Psoas muscle (tissue), 7 donors: ENCODE measurements at regions not wholly inside any gene's neighbourhood (a gene's known extent, or its start where the extent isn't known, plus 50 kb on each side); places are given as distances from the start of the nearest gene placed in this dataset.
"Not testable (repeated sequence)": the region's sequence is repeated elsewhere in the genome, so short reads cannot be mapped to it uniquely, and the experiment has no call there.

Experiments used
- ATAC-seq, 4 donors: fragments of 200-7000 bp; cut with Tn5 transposase; one replicate each; pipeline ENCODE4 v1.9.1; 2020; ENCODE audit warnings: moderate library complexity in 3 of 4, mild to moderate bottlenecking in 2 of 4
- DNase-seq, 2 donors: peaks; one replicate each; pipeline ENCODE4 v3.0.0-alpha.2; 2020
- H3K27ac ChIP-seq: fragments of 200-600 bp; one replicate; pipeline ENCODE4 v1.8.0; 2022
- H3K27me3 ChIP-seq, 3 donors: fragments of 200-600 bp in 1 of 3; one replicate each; pipeline versions ENCODE4 v1.6.1 to v1.8.0; 2013 to 2022; ENCODE audit warnings: low read length in 2 of 3, mild to moderate bottlenecking in 2 of 3, moderate library complexity in 1 of 3; ENCODE audit not compliant: insufficient read depth in 3 of 3
- H3K36me3 ChIP-seq, 2 donors: fragments of 200-600 bp in 1 of 2; one replicate each; pipeline versions ENCODE4 v1.6.1 to v1.8.0; 2013 to 2022; ENCODE audit warnings: low read depth in 1 of 2, mild to moderate bottlenecking in 1 of 2, moderate library complexity in 1 of 2; ENCODE audit not compliant: insufficient read depth in 1 of 2
- H3K4me1 ChIP-seq: fragments of 200-600 bp; one replicate; pipeline ENCODE4 v1.8.0; 2022
- H3K4me3 ChIP-seq: fragments of 200-600 bp; one replicate; pipeline ENCODE4 v1.8.0; 2022; ENCODE audit warnings: mild to moderate bottlenecking
- H3K9me3 ChIP-seq: fragments of 200-600 bp; one replicate; pipeline ENCODE4 v1.8.0; 2022
- CTCF ChIP-seq: fragments of 200-600 bp; IDR thresholded peaks from one replicate; pipeline ENCODE4 v1.8.0; 2022; ENCODE audit warnings: antibody characterized with exemption
- WGBS, 3 donors: extraction: QIAGEN DNeasy Blood & Tissue Kit; methylation state at CpG; one replicate each; pipeline versions ENCODE4 v1.1.6 to v1.1.7; 2013; 5-methylcytosine and 5-hydroxymethylcytosine counted together
- intact Hi-C, 2 donors: fragments of 100-400 bp; cut with DNase I; formaldehyde crosslinking; loops; one replicate each; pipeline versions ENCODE4 v1.11.0 to v1.14.2; 2022
- donor health status: healthy with polysubstance abuse.
- donor health status: DM: no; HTN: no; CAD: no; lungs with moderate emphysema.
- donor health status: Bipolar disorder and iron deficiency.
- donor health status: healthy.
- donor health status: DM: yes; HTN: yes; CAD: no.
- donor health status: DM: no; HTN: no; CAD: no.
- donor health status: DM: yes; HTN: yes; CAD: no.

- H3K27me3 ChIP-seq: no peaks in the 10 kb centered on the region
- ATAC-seq: no peak
- no peak for TF ChIP-seq CTCF
- intact Hi-C loops: no loop called here
- DNase-seq: no peak
- peaks cover 3% of the 10 kb centered on the region for H3K9me3 ChIP-seq
- H3K27ac ChIP-seq: no peak overlapping the region
- H3K4me1 ChIP-seq: no peaks in the 10 kb centered on the region
- 81 to 85% (median 84%) methylated on average over 6 of the region's 6 CpGs for WGBS, 3 donors
- no peaks in the 10 kb centered on the region for H3K36me3 ChIP-seq
- H3K4me3 ChIP-seq: no peak overlapping the region
These were observed 444.0 kb upstream of the PTGER4 start for GRCh38 chr5:40235471-40236400.

- Histone ChIP-seq H3K36me3 (no peaks in the 10 kb centered on the region), H3K27me3 (no peaks in the 10 kb centered on the region), H3K9me3 (no peaks in the 10 kb centered on the region), H3K27ac (no peak overlapping the region), H3K4me3 (no peak overlapping the region), H3K4me1 (no peaks in the 10 kb centered on the region)
- DNase-seq: no peak
- no peak for TF ChIP-seq CTCF
- ATAC-seq: no peak
- intact Hi-C loops: no loop called here
These were observed 446.4 kb upstream of the PTGER4 start for GRCh38 chr5:40233268-40233667.

- TF ChIP-seq CTCF: no peak
- WGBS, 3 donors: 78 to 89% (median 84%) methylated on average over 2 of the region's 2 CpGs
These were observed 451.8 kb upstream of the PTGER4 start for GRCh38 chr5:40227931-40228330.

DNA sequence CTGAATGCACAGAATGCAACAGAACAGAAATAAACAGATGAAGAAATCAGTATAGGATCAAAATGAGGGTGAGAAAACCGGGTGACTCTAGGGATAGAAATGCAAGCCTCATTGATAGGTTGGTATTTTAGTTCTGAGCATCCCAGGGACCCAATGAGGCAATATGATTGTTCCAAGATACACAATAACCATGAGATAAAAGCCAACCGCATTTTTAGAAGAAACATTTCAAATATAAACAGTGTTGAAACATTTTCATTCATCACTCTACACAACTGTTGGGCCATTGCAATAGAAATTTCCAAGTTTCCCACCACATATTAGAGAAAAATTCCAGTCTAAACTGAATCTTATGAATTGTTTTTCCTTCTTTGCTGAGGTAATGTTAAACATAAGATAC, 452.3 kb upstream of the PTGER4 start:
- H3K27me3 ChIP-seq: no peaks in the 10 kb centered on the region
- no peak overlapping the region for H3K4me3 ChIP-seq
- TF ChIP-seq CTCF: no peak
- H3K27ac ChIP-seq: no peak overlapping the region
- ATAC-seq (no peak), DNase-seq (no peak)
- no peaks in the 10 kb centered on the region for H3K36me3 ChIP-seq
- intact Hi-C loops: no loop called here
- no peaks in the 10 kb centered on the region for H3K9me3 ChIP-seq
- H3K4me1 ChIP-seq: no peaks in the 10 kb centered on the region
- 43 to 53% (median 51%) methylated on average over 2 of the region's 2 CpGs for WGBS, 3 donors

More at GRCh38 chr5:40227931-40228330, 451.8 kb upstream of the PTGER4 start:
- Histone ChIP-seq H3K4me3 (no peak overlapping the region), H3K27me3 (no peaks in the 10 kb centered on the region), H3K27ac (no peak overlapping the region), H3K4me1 (no peaks in the 10 kb centered on the region), H3K36me3 (no peaks in the 10 kb centered on the region), H3K9me3 (no peaks in the 10 kb centered on the region)
- DNase-seq (no peak), ATAC-seq (no peak)
- intact Hi-C loops: no loop called here

- ATAC-seq: no peak
- Histone ChIP-seq H3K9me3 (no peaks in the 10 kb centered on the region), H3K4me3 (no peak overlapping the region), H3K27ac (no peak overlapping the region), H3K27me3 (no peaks in the 10 kb centered on the region), H3K4me1 (no peaks in the 10 kb centered on the region), H3K36me3 (no peaks in the 10 kb centered on the region)
- WGBS, 3 donors: 22 to 41% (median 23%) methylated on average over 2 of the region's 2 CpGs
- no peak for DNase-seq
- intact Hi-C loops: no loop called here
- no peak for TF ChIP-seq CTCF
These were observed 452.8 kb upstream of the PTGER4 start for GRCh38 chr5:40226906-40227305.

- H3K9me3 ChIP-seq, H3K27me3 ChIP-seq, H3K4me1 ChIP-seq, ATAC-seq, intact Hi-C loops, DNase-seq, H3K4me3 ChIP-seq, H3K27ac ChIP-seq, H3K36me3 ChIP-seq: not testable (repeated sequence)
- 71 to 90% (median 85%) methylated on average over 2 of the region's 2 CpGs for WGBS, 3 donors
These were observed 454.6 kb upstream of the PTGER4 start for GRCh38 chr5:40225147-40225546.
